ENCODE measurements at regions not wholly inside any gene's neighbourhood (a gene's known extent, or its start where the extent isn't known, plus 50 kb on each side); places are given as distances from the start of the nearest gene placed in this dataset.
"Not testable (repeated sequence)": the region's sequence is repeated elsewhere in the genome, so short reads cannot be mapped to it uniquely, and the experiment has no call there.

DNA sequence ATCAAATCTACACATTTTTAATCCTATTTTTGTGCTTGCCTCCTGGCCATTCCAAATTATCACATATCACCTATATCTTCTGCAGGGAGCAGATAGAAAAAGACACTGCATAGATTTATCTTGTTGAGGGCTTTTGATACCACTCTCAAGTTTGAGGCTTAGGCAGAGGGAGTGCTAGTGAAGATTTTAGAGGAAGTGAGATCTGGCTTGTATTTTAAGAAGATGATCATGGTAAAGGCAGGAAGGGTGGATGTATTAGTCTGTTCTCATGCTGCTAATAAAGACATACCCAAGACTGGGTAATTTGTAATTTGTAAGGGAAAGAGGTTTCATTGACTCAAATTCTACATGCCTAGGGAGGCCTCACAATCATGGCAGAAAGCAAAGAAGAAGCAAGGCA, 220.9 kb upstream of the TUT7 start:
- no peak for DNase-seq (ENCODE audit: extremely low spot score)
- CTCF ChIA-PET = interaction anchor here (1.1 kb wide), 1 partner anchor 29 kb away, joined by 3 read pairs; no protein-coding TSS in a partner anchor

DNA sequence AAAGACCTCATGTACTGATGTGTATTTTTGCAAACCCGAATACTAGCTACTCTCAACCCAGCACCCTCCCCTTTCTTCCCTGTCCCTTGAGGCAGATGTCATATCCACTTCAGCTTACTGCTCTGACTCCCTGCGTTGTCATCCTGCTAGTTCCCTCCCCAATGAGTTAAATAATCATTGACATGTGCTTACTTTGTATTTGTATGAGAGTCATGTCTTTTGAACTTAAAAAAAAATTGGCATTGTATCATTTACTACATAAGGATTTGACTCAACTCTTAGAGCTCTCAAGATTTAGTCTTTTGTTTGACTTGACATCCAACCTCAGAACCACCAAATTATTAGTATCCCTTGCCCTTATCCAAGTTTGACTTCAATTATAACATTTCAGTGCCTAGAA, 219.7 kb upstream of the TUT7 start:
- CTCF ChIA-PET = no interaction called here
- TF ChIP-seq, protein P1, sequence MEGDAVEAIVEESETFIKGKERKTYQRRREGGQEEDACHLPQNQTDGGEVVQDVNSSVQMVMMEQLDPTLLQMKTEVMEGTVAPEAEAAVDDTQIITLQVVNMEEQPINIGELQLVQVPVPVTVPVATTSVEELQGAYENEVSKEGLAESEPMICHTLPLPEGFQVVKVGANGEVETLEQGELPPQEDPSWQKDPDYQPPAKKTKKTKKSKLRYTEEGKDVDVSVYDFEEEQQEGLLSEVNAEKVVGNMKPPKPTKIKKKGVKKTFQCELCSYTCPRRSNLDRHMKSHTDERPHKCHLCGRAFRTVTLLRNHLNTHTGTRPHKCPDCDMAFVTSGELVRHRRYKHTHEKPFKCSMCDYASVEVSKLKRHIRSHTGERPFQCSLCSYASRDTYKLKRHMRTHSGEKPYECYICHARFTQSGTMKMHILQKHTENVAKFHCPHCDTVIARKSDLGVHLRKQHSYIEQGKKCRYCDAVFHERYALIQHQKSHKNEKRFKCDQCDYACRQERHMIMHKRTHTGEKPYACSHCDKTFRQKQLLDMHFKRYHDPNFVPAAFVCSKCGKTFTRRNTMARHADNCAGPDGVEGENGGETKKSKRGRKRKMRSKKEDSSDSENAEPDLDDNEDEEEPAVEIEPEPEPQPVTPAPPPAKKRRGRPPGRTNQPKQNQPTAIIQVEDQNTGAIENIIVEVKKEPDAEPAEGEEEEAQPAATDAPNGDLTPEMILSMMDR (IDR thresholded peaks at IDR 0.05; ENCODE audit: control extremely low read depth, extremely low read depth, low read depth, missing control alignments) = no peak

More for the DNA sequence above, 220.9 kb upstream of the TUT7 start:
- TF ChIP-seq, protein P1 (IDR thresholded peaks at IDR 0.05; ENCODE audit: control extremely low read depth, extremely low read depth, low read depth, missing control alignments) = no peak
- POLR2A ChIA-PET = no interaction called here

DNA sequence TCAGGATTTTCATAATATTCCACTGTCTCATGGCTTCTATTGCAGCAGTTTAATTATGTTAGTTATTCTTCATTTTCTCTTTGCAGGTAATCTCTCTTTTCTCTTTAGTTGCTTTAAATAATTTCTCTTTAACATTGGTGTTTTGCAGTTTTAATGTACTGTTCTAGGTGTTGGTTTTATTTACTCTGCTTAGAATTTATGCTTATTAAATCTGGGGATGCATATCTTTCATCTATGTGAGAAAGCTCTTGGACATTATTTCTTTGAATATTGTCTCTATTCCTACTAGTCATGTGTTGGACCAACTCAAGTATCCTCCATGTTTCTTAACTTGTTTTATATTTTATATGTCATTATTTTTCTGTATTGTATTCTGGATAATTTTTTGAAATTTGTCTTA, 218.7 kb upstream of the TUT7 start:
- ChIA-PET CTCF (no interaction called here), POLR2A (no interaction called here)
- TF ChIP-seq, protein P1 (IDR thresholded peaks at IDR 0.05; ENCODE audit: control extremely low read depth, extremely low read depth, low read depth, missing control alignments) = no peak
- no peak for DNase-seq (ENCODE audit: extremely low spot score)

More for the DNA sequence above, 219.7 kb upstream of the TUT7 start:
- no peak for DNase-seq (ENCODE audit: extremely low spot score)
- POLR2A ChIA-PET = no interaction called here

GRCh38 chr9:86565603-86566002, 211.4 kb upstream of the TUT7 start:
- DNase-seq (ENCODE audit: extremely low spot score); CTCF ChIA-PET: not testable (repeated sequence)

DNA sequence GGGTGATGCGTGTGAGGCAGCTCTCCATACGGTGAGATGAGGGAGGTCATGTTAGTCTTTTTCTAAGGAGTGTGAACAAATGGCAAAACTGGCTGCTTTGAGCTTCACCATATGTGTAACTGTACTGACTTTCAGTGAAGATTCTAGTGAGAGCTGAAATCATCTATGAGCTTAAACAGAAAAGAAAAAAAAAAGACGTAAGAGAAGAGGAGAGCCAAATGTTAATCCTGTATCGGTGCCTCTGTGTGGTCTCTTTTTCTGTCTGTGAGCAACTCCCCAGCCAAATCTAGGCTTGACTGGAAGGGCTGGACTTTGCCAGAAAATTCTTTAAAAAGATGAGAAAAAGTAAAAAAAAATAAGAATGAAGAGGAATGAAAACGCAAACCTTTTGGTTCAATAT, 209.7 kb upstream of the TUT7 start:
- CTCF ChIA-PET = no interaction called here
- POLR2A ChIA-PET = no interaction called here
- TF ChIP-seq, protein P1 (IDR thresholded peaks at IDR 0.05; ENCODE audit: control extremely low read depth, extremely low read depth, low read depth, missing control alignments) = no peak
- DNase-seq (ENCODE audit: extremely low spot score) = no peak

More at GRCh38 chr9:86565603-86566002, 211.4 kb upstream of the TUT7 start:
- POLR2A ChIA-PET = not testable (repeated sequence)

DNA sequence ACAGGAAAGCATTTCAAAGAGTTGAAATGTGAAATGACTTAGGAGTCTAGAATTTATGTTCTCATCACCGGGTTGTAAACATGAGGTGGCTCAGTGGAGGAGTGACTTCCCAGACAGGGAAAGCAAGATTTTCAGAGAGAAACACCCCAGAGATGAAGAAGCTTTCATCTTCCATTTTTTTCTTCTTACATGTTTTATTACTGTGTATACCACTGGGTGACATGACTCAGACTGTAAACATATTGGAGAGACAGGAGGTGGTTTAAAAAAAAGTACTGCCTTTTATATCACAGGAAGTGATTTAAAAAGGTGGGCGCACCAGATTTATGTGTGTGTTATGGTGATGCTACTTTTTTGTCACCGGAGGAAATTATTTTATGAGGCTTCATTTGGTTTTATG, 209.1 kb upstream of the TUT7 start:
- DNase-seq (ENCODE audit: extremely low spot score) = no peak
- ChIA-PET CTCF (no interaction called here), POLR2A (no interaction called here)
- TF ChIP-seq, protein P1 (IDR thresholded peaks at IDR 0.05; ENCODE audit: control extremely low read depth, extremely low read depth, low read depth, missing control alignments) = no peak

GRCh38 chr9:86562691-86563090, 208.5 kb upstream of the TUT7 start:
- ChIA-PET CTCF (interaction anchor here (1.0 kb wide), 1 partner anchor 25 kb away, joined by 3 read pairs; no protein-coding TSS in a partner anchor), POLR2A (no interaction called here)
- TF ChIP-seq, protein P1 (IDR thresholded peaks at IDR 0.05; ENCODE audit: control extremely low read depth, extremely low read depth, low read depth, missing control alignments) = no peak
- DNase-seq (ENCODE audit: extremely low spot score) = no peak

Measured in GM10248 (cell line).